K562 (cell line): ENCODE measurements at regions not wholly inside any gene's neighbourhood (a gene's known extent, or its start where the extent isn't known, plus 50 kb on each side); places are given as distances from the start of the nearest gene placed in this dataset.
"Not testable (repeated sequence)": the region's sequence is repeated elsewhere in the genome, so short reads cannot be mapped to it uniquely, and the experiment has no call there.

ENCODE experiments used
- HMGN3 ChIP-seq: IDR thresholded peaks from 2 replicates; pipeline ENCODE4 v1.6.1; 2011; ENCODE audit warnings: borderline replicate concordance, low read depth, mild to moderate bottlenecking, mixed read lengths, low read length; ENCODE audit not compliant: insufficient read length; ENCODE audit errors: extremely low read depth
- POLR2A ChIP-seq: fragments of 450-650 bp; conservative IDR thresholded peaks from 2 replicates; pipeline ENCODE4 v1.6.1; 2016
- TF ChIP-seq, protein P1 (sequence below), 3 experiments: IDR thresholded peaks in 2 of 3; conservative IDR thresholded peaks in 1 of 3; 2 replicates each; pipeline ENCODE4 v1.5.1; 2011 to 2012; ENCODE audit warnings: low read length in 3 of 3, mild to moderate bottlenecking in 3 of 3, control low read depth in 2 of 3, improper control_type of control experiment in 1 of 3, inconsistent platforms in 1 of 3, low read depth in 1 of 3, mixed read lengths in 1 of 3, moderate library complexity in 1 of 3; ENCODE audit not compliant: insufficient read depth in 2 of 3

DNA sequence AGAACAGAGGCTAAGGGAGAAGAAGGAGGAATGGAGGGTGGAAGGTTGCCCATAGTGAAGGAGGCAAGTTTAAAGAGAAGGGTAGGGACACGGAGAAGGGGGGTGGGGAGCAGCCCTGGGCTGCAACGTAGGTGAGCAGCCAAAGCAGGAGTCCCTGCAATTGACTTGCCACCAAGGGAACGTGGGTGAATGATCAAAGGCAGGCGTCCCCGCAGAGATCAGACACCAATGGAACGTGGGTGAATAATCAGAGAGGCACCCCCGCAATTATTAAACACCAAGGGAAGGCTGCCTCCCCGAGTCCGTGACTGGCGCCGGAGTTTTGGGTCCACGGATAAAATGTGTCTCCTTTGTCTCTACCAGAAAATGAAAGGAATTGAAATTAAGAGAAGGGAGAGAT, 1103.5 kb downstream of the OLFM4 start:
- TF ChIP-seq, protein P1, sequence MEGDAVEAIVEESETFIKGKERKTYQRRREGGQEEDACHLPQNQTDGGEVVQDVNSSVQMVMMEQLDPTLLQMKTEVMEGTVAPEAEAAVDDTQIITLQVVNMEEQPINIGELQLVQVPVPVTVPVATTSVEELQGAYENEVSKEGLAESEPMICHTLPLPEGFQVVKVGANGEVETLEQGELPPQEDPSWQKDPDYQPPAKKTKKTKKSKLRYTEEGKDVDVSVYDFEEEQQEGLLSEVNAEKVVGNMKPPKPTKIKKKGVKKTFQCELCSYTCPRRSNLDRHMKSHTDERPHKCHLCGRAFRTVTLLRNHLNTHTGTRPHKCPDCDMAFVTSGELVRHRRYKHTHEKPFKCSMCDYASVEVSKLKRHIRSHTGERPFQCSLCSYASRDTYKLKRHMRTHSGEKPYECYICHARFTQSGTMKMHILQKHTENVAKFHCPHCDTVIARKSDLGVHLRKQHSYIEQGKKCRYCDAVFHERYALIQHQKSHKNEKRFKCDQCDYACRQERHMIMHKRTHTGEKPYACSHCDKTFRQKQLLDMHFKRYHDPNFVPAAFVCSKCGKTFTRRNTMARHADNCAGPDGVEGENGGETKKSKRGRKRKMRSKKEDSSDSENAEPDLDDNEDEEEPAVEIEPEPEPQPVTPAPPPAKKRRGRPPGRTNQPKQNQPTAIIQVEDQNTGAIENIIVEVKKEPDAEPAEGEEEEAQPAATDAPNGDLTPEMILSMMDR (IDR thresholded peaks at IDR 0.05 in 2 of 3, conservative IDR thresholded peaks at IDR 0.05 in 1 of 3; ENCODE audit: insufficient read depth in 2 of 3, low read depth in 1 of 3, low read length in 3 of 3) = not testable (repeated sequence)
- TF ChIP-seq POLR2A, HMGN3: not testable (repeated sequence)
